ENCODE measurements at regions not wholly inside any gene's neighbourhood (a gene's known extent, or its start where the extent isn't known, plus 50 kb on each side); places are given as distances from the start of the nearest gene placed in this dataset.

- Histone ChIP-seq H3K9me3 (no peaks in the 10 kb centered on the region), H3K36me3 (no peaks in the 10 kb centered on the region), H3K4me1 (replicated peaks) (no peaks in the 10 kb centered on the region), H3K27ac (no peak overlapping the region), H3K4me3 (no peak overlapping the region), H3K27me3 (replicated peaks; ENCODE audit: insufficient read depth) (no peaks in the 10 kb centered on the region)
- TF ChIP-seq POLR2A (IDR thresholded peaks at IDR 0.05) (no peak), POLR2AphosphoS5 (IDR thresholded peaks at IDR 0.05) (no peak), CTCF (IDR thresholded peaks at IDR 0.05) (no peak)
- no peak for DNase-seq (ENCODE audit: low spot score)
- intact Hi-C loops (cut with DNase I) = no loop called here
- WGBS = 86% methylated on average over 10 of the region's 10 CpGs
Observed at GRCh38 chr7:121519548-121520521, 123.7 kb upstream of the FAM3C start.

GRCh38 chr7:121517591-121517990 is 121.5 kb upstream of the FAM3C start:
- intact Hi-C loops (cut with DNase I) = no loop called here
- TF ChIP-seq POLR2A (IDR thresholded peaks at IDR 0.05) (no peak), CTCF (IDR thresholded peaks at IDR 0.05) (no peak), POLR2AphosphoS5 (IDR thresholded peaks at IDR 0.05) (no peak)
- no peak overlapping the region for H3K27ac ChIP-seq

GRCh38 chr7:121516821-121517220 is 120.7 kb upstream of the FAM3C start:
- H3K9me3 ChIP-seq = no peaks in the 10 kb centered on the region
- no peak for TF ChIP-seq CTCF (IDR thresholded peaks at IDR 0.05)
- TF ChIP-seq POLR2A (IDR thresholded peaks at IDR 0.05) = no peak
- TF ChIP-seq POLR2AphosphoS5 (IDR thresholded peaks at IDR 0.05) = no peak
- intact Hi-C loops (cut with DNase I) = no loop called here
- WGBS = 46% methylated on average over 1 of the region's 1 CpG
- no peak for DNase-seq (ENCODE audit: low spot score)
- H3K36me3 ChIP-seq = no peaks in the 10 kb centered on the region
- no peak overlapping the region for H3K4me3 ChIP-seq
- no peaks in the 10 kb centered on the region for H3K4me1 ChIP-seq (replicated peaks)
- H3K27me3 ChIP-seq (replicated peaks; ENCODE audit: insufficient read depth) = no peaks in the 10 kb centered on the region
- no peak overlapping the region for H3K27ac ChIP-seq

More at GRCh38 chr7:121517591-121517990, 121.5 kb upstream of the FAM3C start:
- Histone ChIP-seq H3K4me1 (replicated peaks) (no peaks in the 10 kb centered on the region), H3K4me3 (no peak overlapping the region), H3K9me3 (no peaks in the 10 kb centered on the region), H3K27me3 (replicated peaks; ENCODE audit: insufficient read depth) (no peaks in the 10 kb centered on the region), H3K36me3 (no peaks in the 10 kb centered on the region)
- WGBS = 73% methylated on average over 2 of the region's 2 CpGs
- no peak for DNase-seq (ENCODE audit: low spot score)

GRCh38 chr7:121515630-121516401 is 119.7 kb upstream of the FAM3C start:
- Histone ChIP-seq H3K36me3 (no peaks in the 10 kb centered on the region), H3K27me3 (replicated peaks; ENCODE audit: insufficient read depth) (no peaks in the 10 kb centered on the region), H3K4me1 (replicated peaks) (no peaks in the 10 kb centered on the region), H3K4me3 (no peak overlapping the region), H3K9me3 (no peaks in the 10 kb centered on the region), H3K27ac (no peak overlapping the region)
- 85% methylated on average over 7 of the region's 7 CpGs for WGBS
- intact Hi-C loops (cut with DNase I) = no loop called here
- TF ChIP-seq CTCF (IDR thresholded peaks at IDR 0.05) (no peak), POLR2AphosphoS5 (IDR thresholded peaks at IDR 0.05) (no peak), POLR2A (IDR thresholded peaks at IDR 0.05) (no peak)
- DNase-seq (ENCODE audit: low spot score) = no peak
